Fibroblast of peridontal ligament (primary cell): ENCODE measurements at regions not wholly inside any gene's neighbourhood (a gene's known extent, or its start where the extent isn't known, plus 50 kb on each side); places are given as distances from the start of the nearest gene placed in this dataset.
"Not testable (repeated sequence)": the region's sequence is repeated elsewhere in the genome, so short reads cannot be mapped to it uniquely, and the experiment has no call there.

ENCODE experiments used
- DNase-seq: peaks from one replicate; pipeline ENCODE4 v3.0.0-alpha.2; 2010; ENCODE audit errors: extremely low read depth

GRCh38 chr6:121636217-121636616 is 200.8 kb downstream of the GJA1 start:
- DNase-seq: not testable (repeated sequence)

DNA sequence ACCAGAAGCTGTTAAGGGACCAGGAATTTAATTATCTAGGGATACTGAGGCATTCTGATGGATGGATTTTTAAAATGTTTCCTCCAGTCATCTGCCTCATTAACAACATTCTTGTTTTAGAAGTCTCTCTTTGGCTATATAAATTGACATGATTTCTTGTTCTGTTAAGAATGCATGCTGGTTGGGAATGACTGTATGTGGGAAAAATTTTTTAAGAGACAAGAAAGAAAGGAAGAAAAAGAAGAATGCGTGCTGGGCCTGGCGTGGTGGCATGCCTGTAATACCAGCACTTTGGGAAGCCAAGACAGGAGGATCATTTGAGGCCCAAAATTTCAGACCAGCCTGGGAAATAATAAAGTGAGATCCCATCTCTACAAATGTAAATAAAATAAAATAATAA is 203.6 kb downstream of the GJA1 start:
- no peak for DNase-seq

- DNase-seq: no peak
These were observed 205.7 kb downstream of the GJA1 start for GRCh38 chr6:121641158-121641557.

DNA sequence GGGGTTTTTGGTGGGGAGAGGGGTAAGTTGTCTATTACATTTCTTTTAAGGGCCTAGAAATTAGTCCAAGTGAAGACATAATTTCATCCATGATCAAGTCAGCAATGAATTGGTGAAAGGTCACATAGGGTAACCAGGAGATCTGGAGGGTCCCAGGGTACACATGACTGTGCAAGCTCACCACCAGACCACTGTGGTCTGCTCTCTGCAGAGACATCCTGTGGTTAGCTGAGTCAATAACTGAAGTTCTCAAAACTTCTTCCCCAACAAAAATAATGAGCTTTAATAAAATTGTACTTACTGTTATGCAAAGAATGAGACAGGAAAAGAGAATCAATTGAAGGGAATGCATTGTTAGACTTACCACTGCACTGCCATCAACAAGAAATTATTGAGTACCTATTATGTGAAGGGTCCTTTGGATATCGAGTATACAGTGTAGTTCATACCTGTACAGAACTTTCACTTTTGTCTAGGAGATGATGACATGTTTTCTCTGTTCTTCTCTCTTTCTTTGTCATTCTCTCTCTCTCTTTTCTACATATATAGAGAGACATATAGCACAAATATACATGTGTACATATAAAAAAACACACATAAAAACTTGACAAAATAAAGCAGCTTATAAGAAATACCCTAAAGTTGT is 209.8 kb downstream of the GJA1 start:
- DNase-seq: no peak

GRCh38 chr6:121647905-121648304 is 212.5 kb downstream of the GJA1 start:
- peak; percentile 65 for DNase-seq

DNA sequence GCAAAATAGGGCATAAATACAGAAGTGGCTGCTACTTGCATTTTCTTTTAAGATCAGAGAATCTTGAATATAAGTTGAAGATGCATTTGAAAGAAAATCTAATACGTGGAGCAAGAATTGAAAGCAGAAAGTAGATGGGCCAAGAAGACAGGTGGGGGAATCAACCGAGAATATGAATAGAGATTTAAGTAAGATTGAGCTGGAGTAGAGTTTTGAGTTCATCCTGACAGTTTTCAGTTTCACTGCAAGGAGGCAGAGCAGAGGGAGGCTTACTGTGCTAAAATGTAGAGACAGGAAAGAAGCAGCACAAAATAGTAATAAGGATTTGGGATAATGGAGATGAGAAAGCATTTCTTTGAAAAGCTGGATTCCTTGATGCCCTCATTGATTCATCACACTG is 214.5 kb downstream of the GJA1 start:
- no peak for DNase-seq

GRCh38 chr6:121651420-121651819 is 216.0 kb downstream of the GJA1 start:
- no peak for DNase-seq

- no peak for DNase-seq
These were observed 216.8 kb downstream of the GJA1 start for GRCh38 chr6:121652223-121652622.

DNA sequence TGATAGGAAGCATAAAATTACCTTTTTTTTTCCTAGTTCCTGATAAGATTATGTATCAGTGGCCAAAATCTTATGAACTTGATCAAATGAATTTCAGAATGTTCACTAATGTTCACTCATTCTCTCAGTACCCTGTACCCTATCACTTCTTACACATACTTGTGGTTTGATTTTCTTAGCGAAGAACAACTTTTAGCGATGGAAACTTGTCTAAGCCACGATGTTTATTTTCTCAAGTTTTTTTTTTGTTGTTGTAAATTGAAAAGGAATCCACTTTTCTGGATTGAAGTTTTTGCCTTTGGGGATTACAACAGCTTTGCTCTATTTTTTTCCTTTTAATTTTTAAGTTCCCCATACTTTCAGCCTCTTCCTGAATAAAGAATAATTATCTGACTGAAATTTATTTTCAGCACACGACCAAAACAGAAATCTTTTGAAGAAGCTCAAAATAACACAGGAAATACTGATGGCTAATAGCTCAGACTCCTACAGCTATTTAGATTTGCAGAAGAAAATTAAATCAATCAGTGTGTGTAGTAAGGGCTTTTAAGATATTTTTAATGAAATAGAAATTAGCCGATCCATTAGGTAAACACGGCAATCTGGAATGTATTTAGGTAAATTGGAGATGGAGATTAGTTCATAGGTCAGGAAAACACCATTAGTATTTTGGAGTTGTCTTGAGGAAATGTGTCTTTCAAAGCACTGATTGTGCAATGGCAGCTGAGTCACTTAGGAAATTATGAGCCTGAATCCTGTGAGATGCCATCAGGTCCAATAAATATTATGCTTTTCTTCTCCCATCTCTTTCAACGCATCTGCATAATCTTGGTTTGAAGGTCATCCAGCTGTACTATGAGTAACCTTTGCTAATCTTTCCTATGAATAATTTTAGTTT is 217.5 kb downstream of the GJA1 start:
- DNase-seq: peak; percentile 92

- DNase-seq: no peak
These were observed 218.2 kb downstream of the GJA1 start for GRCh38 chr6:121653624-121654008.

DNA sequence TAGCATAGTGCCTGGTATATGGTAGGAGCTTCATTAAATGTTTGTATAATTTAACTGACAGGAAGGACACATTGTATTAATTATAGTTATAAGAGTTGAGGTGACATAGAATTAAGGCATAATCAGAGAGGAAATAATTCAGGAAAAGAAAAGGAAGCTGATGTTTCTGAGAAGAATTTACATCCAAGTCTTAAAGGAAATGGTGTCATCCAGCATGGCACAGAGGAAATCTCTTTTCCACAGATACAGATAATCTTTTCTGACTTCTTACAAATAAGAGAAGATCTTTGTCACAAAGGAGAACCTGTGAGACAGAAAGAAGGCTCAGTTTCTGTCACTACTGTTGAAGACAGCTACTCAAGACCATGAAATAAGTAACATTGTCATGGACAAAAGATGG is 222.5 kb downstream of the GJA1 start:
- DNase-seq: no peak

DNA sequence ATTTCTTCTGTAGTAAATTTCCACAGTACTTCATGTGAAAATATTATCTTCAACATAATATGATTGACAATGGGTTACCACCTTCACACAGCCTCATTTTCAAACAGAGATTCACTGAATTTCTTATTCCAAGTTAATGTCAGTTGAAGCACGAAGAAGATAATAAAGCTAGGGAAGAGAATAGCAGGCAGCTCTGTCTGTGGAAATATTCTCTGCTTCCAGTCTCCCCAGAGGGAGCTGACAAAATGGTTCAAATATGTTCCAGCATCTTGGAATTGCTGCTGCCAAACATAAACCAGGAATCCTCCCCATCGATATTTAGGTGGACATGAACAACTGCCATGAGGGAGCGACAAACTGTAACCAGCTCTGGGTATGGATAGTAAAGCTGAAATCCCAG is 224.8 kb downstream of the GJA1 start:
- DNase-seq: peak; percentile 26

- DNase-seq: no peak
These were observed 227.9 kb downstream of the GJA1 start for GRCh38 chr6:121663292-121663810.

- DNase-seq: peak; percentile 48
These were observed 228.7 kb downstream of the GJA1 start for GRCh38 chr6:121664158-121664557.

DNA sequence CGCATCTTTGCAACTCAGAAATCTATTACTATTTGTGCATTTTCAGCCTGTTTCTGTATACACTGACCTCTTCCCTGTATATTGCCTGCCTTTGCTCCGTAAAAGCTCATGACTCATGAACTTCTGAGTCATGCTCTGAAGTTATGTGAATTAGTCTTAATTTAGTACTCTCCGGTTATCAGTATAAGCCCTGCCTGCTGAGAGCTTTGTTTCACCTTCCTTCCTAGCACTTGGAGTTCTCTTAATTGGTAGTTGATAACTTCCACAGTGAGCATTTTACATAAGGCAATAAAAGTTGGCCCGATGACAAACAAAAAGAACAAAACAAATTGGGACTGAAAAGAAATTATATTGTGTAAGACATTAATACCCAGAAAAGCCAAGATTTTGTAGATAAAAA is 231.4 kb downstream of the GJA1 start:
- peak; percentile 87 for DNase-seq

DNA sequence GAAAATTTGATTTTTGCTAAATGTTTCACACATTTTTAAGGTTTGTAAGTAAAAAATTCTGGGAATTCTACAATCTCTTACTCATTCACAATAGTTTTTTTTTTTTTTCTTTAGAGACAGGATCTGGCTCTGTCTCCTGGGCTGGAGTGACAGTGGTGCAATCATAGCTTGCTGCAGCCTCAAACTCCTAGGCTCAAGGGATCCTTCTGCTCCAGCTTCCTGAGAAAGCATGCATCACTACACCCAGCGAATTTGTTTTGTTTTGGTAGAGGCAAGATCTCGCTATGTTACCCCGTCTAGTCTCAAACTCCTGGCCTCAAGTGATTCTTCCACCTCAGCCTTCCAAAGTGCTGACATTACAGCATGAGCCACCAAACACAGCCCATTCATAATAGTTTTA is 232.8 kb downstream of the GJA1 start:
- peak; percentile 47 for DNase-seq

DNA sequence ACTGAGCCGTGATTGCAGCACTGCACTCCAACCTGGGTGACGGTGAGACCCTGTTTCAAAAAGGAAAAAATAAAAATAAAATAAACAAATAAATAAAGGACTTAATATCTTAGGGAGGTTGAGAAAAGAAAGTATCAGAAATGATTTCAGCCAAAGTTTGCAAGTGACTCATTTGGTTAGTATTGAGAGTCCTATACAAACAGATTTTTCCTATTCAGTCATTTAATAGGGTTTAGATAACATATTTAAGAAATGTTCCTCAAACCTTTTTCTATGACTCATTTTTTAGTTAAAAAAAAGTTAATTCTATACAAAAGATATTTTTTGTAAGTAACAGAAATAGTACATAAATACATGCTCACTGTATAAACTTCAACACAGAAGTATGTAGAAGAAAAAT is 235.1 kb downstream of the GJA1 start:
- peak; percentile 66 for DNase-seq

- DNase-seq: no peak
These were observed 242.1 kb downstream of the GJA1 start for GRCh38 chr6:121677571-121677970.

- DNase-seq: no peak
These were observed 242.8 kb downstream of the GJA1 start for GRCh38 chr6:121678245-121678644.

GRCh38 chr6:121680058-121680457 is 244.6 kb downstream of the GJA1 start:
- DNase-seq: no peak

DNA sequence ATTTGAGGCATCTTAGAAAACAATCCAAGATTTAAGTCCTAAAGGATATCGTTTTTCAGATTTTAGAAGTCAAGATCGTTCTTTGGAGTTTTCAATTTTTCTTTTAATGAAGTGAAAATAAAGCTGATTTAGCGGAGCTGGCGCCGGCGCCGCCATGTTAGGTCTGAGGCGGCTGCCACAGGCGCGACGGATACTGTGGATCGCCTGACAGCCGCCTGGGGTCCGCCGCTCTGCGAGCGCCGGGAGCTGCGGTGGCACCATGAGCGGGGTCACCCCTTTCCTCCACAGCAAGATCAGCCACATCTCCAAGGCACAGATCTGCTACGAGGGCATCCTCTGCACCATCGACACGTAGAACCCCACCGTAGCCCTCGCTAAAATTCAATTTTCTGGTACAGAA is 247.2 kb downstream of the GJA1 start:
- no peak for DNase-seq

DNA sequence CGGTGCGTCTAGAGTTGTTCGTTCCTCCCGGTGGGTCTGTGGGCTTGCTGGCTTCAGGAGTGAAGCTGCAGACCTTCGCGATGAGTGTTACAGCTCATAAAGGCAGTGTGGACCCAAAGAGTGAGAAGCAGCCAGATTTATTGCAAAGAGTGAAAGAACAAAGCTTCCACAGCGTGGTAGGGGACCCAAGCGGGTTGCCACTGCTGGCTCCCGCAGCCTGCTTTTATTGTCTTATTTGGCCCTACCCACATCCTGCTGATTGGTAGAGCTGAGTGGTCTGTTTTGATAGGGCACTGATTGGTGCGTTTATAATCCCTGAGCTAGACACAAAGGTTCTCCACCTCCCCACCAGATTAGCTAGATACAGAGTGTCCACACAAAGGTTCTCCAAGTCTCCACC is 250.4 kb downstream of the GJA1 start:
- not testable (repeated sequence) for DNase-seq

DNA sequence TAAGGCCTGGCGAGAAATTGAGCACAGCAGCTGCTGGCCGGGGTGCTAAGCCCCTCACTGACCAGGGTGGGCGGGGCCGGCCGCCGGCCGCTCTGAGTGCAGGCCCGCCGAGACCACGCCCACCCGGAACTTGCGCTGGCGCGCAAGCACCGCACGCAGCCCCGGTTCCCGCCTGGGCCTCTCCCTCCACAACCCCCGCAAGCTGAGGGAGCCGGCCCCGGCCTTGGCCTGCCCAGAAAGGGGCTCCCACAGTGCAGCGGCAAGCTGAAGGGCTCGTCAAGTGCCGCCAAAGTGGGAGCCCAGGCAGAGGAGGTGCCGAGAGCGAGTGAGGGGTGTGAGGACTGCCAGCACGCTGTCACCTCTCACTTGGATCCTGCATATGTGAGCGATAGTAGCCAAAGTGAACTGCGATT is 251.2 kb downstream of the GJA1 start:
- no peak for DNase-seq
